Prostate gland (tissue), 2 donors: ENCODE measurements at regions not wholly inside any gene's neighbourhood (a gene's known extent, or its start where the extent isn't known, plus 50 kb on each side); places are given as distances from the start of the nearest gene placed in this dataset.

Experiments
- DNase-seq: peaks from one replicate; pipeline ENCODE4 v3.0.0-alpha.2; 2019; ENCODE audit warnings: low spot score
- H3K27ac ChIP-seq, 2 donors: fragments of 200-600 bp; sonication (generic); 2 replicates each; pipeline ENCODE4 v1.5.1; 2017 to 2019
- H3K27me3 ChIP-seq: fragments of 200-600 bp; sonication (generic); replicated peaks from 2 replicates; pipeline ENCODE4 v1.5.1; 2019; ENCODE audit not compliant: insufficient read depth
- H3K36me3 ChIP-seq, 2 donors: fragments of 200-600 bp; sonication (generic); 1 replicate in 1 of 2; 2 replicates in 1 of 2; pipeline versions ENCODE4 v1.5.1 to v1.8.1; 2017 to 2019
- H3K4me1 ChIP-seq: fragments of 200-600 bp; sonication (generic); replicated peaks from 2 replicates; pipeline ENCODE4 v1.5.1; 2019
- H3K4me3 ChIP-seq, 2 donors: fragments of 200-600 bp; sonication (generic); 2 replicates each; pipeline ENCODE4 v1.5.1; 2017 to 2019
- H3K9me3 ChIP-seq: fragments of 200-600 bp; sonication (generic); 2 replicates; pipeline ENCODE4 v1.5.1; 2017
- CTCF ChIP-seq, 4 experiments: fragments of 200-600 bp in 2 of 4; fragments of 450-650 bp in 2 of 4; sonication (generic) in 2 of 4; IDR thresholded peaks; 1 replicate in 3 of 4; 2 replicates in 1 of 4; pipeline ENCODE4 v1.5.1; 2016 to 2019; ENCODE audit warnings: antibody characterized with exemption in 4 of 4, mild to moderate bottlenecking in 2 of 4, moderate library complexity in 2 of 4
- POLR2A ChIP-seq: fragments of 450-650 bp; IDR thresholded peaks from one replicate; pipeline ENCODE4 v1.6.1; 2016; ENCODE audit warnings: antibody characterized with exemption, mild to moderate bottlenecking
- POLR2AphosphoS5 ChIP-seq: sonication (generic); formaldehyde crosslinking; IDR thresholded peaks from one replicate; pipeline ENCODE4 v1.6.1; 2017; ENCODE audit warnings: antibody characterized with exemption
- WGBS: methylation state at CpG from one replicate; pipeline ENCODE4 v1.1.5; 2018; 5-methylcytosine and 5-hydroxymethylcytosine counted together
- intact Hi-C: fragments of 100-400 bp; cut with DNase I; formaldehyde crosslinking; loops from one replicate; pipeline ENCODE4 v1.14.2; 2022

DNA sequence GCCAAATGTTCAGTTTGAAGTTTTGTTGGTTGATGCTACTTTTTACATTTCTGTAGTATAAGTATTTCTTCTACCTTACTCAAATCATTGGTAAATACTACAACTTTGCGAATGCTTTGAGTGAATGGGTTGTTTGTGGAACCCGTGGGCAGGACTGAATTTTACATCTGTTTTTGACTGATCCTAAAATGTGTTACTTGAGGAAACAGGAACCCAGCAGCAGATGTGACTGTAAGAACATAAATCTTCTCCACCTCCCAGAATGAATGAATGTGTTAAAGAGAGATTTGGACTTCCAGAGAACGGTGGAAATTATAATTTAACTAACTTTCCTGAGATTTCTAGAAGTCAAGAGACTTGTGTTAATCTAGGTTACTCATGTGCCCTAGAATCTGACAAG, 728.5 kb upstream of the MARCKS start:
- TF ChIP-seq CTCF (IDR thresholded peaks at IDR 0.05) (no peak), POLR2A (no peak), POLR2AphosphoS5 (no peak)
- Histone ChIP-seq H3K27ac (no peak overlapping the region), H3K36me3 (no peaks in the 10 kb centered on the region), H3K9me3 (no peaks in the 10 kb centered on the region), H3K27me3 (no peaks in the 10 kb centered on the region), H3K4me3 (no peak overlapping the region), H3K4me1 (no peaks in the 10 kb centered on the region)
- intact Hi-C loops: no loop called here
- no peak for DNase-seq
- WGBS: 80% methylated on average over 3 of the region's 3 CpGs

DNA sequence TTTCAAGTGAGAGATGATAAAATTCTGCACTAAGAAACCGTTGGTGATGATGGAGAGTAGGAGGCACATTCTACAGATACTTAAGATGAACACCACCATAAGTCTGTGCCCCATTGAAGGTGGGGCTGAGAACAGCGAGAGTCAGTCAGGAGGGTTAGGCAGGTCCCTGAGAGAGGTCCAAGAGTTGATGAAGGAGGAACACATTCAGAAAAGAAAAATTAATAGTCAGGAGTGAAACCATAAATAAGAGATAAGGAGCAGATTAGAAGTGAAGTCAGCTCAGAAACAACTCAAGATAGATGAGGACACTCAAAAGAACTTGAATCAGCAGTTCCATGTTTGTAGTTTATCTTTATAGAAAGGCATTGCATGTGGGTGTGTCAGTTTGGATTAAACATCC, 727.2 kb upstream of the MARCKS start:
- WGBS: 54% methylated on average over 2 of the region's 2 CpGs
- no peaks in the 10 kb centered on the region for H3K27me3 ChIP-seq
- intact Hi-C loops: no loop called here
- no peaks in the 10 kb centered on the region for H3K4me1 ChIP-seq
- no peaks in the 10 kb centered on the region for H3K36me3 ChIP-seq
- no peak overlapping the region for H3K27ac ChIP-seq
- TF ChIP-seq CTCF (IDR thresholded peaks at IDR 0.05) (no peak), POLR2A (no peak), POLR2AphosphoS5 (no peak)
- no peak for DNase-seq
- H3K4me3 ChIP-seq: no peak overlapping the region
- no peaks in the 10 kb centered on the region for H3K9me3 ChIP-seq

DNA sequence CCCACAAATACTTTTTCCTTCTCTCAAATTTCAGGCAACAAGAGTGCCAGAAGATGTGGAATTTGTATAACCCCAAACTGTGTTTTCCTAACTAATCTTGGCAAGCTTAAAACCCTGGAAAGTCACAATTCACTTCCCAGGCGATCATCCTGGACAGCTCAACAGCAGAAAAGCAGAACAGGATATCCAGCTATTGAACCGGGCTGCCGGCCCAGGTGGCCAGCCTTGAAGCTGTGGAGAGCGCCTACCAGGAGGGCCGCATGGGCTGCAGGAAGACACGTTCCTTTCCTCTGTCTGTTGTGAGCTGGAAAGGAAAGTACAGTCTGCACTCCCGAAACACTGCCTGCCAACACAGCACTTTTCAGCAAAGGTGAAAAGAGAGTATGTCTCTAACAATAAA, 719.7 kb upstream of the MARCKS start:
- Histone ChIP-seq H3K9me3 (no peaks in the 10 kb centered on the region), H3K27me3 (no peaks in the 10 kb centered on the region), H3K4me1 (no peaks in the 10 kb centered on the region), H3K27ac (no peak overlapping the region), H3K4me3 (no peak overlapping the region), H3K36me3 (no peaks in the 10 kb centered on the region)
- TF ChIP-seq CTCF (IDR thresholded peaks at IDR 0.05) (no peak), POLR2AphosphoS5 (peak; percentile 26)
- intact Hi-C loops: no loop called here
- WGBS: 2% methylated on average over 7 of the region's 7 CpGs
- peak; percentile 15 for DNase-seq

DNA sequence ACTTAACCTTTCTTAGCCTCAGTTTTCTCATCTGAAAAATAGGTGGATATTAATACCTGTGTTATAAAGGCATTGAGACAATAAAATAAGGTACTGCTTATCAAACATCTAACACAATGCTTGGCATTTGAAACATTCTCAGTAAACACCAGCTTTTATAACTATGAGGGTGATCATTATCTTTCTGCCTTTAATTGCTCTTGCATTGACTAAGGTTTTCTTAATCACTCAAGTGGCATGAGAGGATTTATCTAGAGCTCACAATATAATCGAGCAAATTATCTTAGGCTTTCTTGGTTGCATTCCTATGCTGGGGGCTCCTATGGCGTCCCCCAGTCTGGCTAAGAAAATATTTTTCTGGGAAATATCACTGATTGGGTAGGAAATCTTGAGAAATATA, 716.4 kb upstream of the MARCKS start:
- Histone ChIP-seq H3K27ac (no peak overlapping the region), H3K36me3 (no peaks in the 10 kb centered on the region), H3K27me3 (no peaks in the 10 kb centered on the region), H3K9me3 (no peaks in the 10 kb centered on the region), H3K4me3 (no peak overlapping the region), H3K4me1 (no peaks in the 10 kb centered on the region)
- DNase-seq: no peak
- WGBS: 60% methylated on average over 2 of the region's 2 CpGs
- TF ChIP-seq POLR2A (no peak), CTCF (IDR thresholded peaks at IDR 0.05) (no peak), POLR2AphosphoS5 (no peak)
- intact Hi-C loops: no loop called here

DNA sequence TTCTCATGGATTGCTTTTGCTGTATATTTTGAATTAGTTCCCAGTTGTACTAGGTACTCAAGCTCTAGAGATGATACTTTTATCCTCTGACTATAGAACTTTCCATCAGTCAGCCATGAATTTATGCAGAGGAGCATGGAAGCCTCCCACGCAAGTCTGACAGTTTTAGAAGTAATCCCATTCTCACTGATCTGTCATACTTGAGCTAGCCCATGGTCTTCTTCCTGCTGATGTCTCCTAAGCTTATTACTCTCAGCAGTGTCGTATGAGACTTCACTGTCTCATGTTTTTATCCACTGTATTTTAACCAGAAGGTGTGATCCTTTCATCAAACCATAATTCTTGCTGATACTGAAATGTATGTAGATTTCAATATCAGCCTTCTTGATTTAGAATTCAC, 715.2 kb upstream of the MARCKS start:
- no peaks in the 10 kb centered on the region for H3K36me3 ChIP-seq
- H3K27ac ChIP-seq: no peak overlapping the region
- no peak for DNase-seq
- no peaks in the 10 kb centered on the region for H3K9me3 ChIP-seq
- intact Hi-C loops: no loop called here
- H3K27me3 ChIP-seq: no peaks in the 10 kb centered on the region
- H3K4me1 ChIP-seq: no peaks in the 10 kb centered on the region
- no peak overlapping the region for H3K4me3 ChIP-seq
- 73% methylated on average over 2 of the region's 2 CpGs for WGBS
- no peak for TF ChIP-seq CTCF (IDR thresholded peaks at IDR 0.05)
- no peak for TF ChIP-seq POLR2A
- no peak for TF ChIP-seq POLR2AphosphoS5
